Osteoblast (primary cell): ENCODE measurements at regions not wholly inside any gene's neighbourhood (a gene's known extent, or its start where the extent isn't known, plus 50 kb on each side); places are given as distances from the start of the nearest gene placed in this dataset.

Experiments used
- DNase-seq: peaks from one replicate; pipeline ENCODE4 v3.0.0; 2011; ENCODE audit warnings: low spot score, mixed read lengths; ENCODE audit not compliant: insufficient read length; ENCODE audit errors: missing footprints
- H2AFZ ChIP-seq: 2 replicates; pipeline ENCODE4 v1.6.0; 2011; ENCODE audit warnings: mild to moderate bottlenecking, low read length
- H3K27ac ChIP-seq: 2 replicates; pipeline ENCODE4 v1.5.1; 2011; ENCODE audit warnings: mild to moderate bottlenecking, low read depth, low read length, moderate library complexity
- H3K27me3 ChIP-seq: 2 replicates; pipeline ENCODE4 v1.6.0; 2012; ENCODE audit warnings: mild to moderate bottlenecking, control low read depth, inconsistent platforms, low read length, moderate library complexity; ENCODE audit not compliant: insufficient read depth
- H3K36me3 ChIP-seq: 2 replicates; pipeline ENCODE4 v1.5.1; 2011; ENCODE audit warnings: mild to moderate bottlenecking, low read length, control low read depth, moderate library complexity; ENCODE audit not compliant: insufficient read depth
- H3K4me1 ChIP-seq: 2 replicates; pipeline ENCODE4 v1.5.1; 2011; ENCODE audit warnings: mild to moderate bottlenecking, low read length, control low read depth, moderate library complexity; ENCODE audit not compliant: insufficient read depth
- H3K4me2 ChIP-seq: 2 replicates; pipeline ENCODE4 v1.6.0; 2011; ENCODE audit warnings: mild to moderate bottlenecking, low read length; ENCODE audit not compliant: insufficient read depth
- H3K4me3 ChIP-seq: fragments of 200-600 bp; sonication (generic); 3 replicates; pipeline ENCODE4 v1.5.1; 2012; ENCODE audit warnings: mild to moderate bottlenecking, low read length, inconsistent platforms; ENCODE audit not compliant: insufficient read depth
- H3K79me2 ChIP-seq: 2 replicates; pipeline ENCODE4 v1.6.0; 2012; ENCODE audit warnings: mild to moderate bottlenecking, low read length, control low read depth, inconsistent platforms; ENCODE audit not compliant: insufficient read depth
- H3K9me3 ChIP-seq: 2 replicates; pipeline ENCODE4 v1.5.1; 2011; ENCODE audit warnings: low read depth, low read length, control low read depth
- H4K20me1 ChIP-seq: 2 replicates; pipeline ENCODE4 v1.6.0; 2012; ENCODE audit warnings: mild to moderate bottlenecking, low read length, control low read depth; ENCODE audit not compliant: insufficient read depth
- TF ChIP-seq, protein P1 (sequence below): IDR thresholded peaks from 2 replicates; pipeline ENCODE4 v1.5.1; 2011; ENCODE audit warnings: mild to moderate bottlenecking, low read depth, low read length, moderate library complexity; ENCODE audit errors: extremely low read depth

DNA sequence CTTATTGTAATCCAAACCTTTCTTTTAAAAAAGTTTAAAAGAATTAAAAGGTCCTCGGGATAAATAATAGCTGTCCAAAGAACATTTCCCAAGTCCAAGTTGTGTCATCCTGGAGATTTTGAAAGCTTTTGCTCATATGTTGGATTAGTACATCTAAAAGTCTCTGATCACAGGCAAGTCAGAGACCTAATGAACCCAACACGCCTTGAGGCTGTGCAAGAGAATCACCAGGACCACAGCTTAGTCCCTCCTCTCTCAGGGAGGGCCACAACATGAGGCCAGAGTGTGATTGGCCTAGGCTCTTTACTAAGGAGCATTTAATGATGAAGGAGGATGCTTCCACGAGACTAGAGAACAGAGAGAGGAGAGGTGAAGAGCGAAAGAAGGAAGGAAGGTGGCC, 98.7 kb upstream of the OR5AK2 start:
- H3K79me2 ChIP-seq: no peaks in the 10 kb centered on the region
- no peaks in the 10 kb centered on the region for H3K9me3 ChIP-seq
- no peak overlapping the region for H2AFZ ChIP-seq
- no peak overlapping the region for H3K27ac ChIP-seq
- no peak overlapping the region for H3K4me3 ChIP-seq
- H3K36me3 ChIP-seq: no peaks in the 10 kb centered on the region
- TF ChIP-seq, protein P1, sequence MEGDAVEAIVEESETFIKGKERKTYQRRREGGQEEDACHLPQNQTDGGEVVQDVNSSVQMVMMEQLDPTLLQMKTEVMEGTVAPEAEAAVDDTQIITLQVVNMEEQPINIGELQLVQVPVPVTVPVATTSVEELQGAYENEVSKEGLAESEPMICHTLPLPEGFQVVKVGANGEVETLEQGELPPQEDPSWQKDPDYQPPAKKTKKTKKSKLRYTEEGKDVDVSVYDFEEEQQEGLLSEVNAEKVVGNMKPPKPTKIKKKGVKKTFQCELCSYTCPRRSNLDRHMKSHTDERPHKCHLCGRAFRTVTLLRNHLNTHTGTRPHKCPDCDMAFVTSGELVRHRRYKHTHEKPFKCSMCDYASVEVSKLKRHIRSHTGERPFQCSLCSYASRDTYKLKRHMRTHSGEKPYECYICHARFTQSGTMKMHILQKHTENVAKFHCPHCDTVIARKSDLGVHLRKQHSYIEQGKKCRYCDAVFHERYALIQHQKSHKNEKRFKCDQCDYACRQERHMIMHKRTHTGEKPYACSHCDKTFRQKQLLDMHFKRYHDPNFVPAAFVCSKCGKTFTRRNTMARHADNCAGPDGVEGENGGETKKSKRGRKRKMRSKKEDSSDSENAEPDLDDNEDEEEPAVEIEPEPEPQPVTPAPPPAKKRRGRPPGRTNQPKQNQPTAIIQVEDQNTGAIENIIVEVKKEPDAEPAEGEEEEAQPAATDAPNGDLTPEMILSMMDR: no peak
- no peak overlapping the region for H3K4me2 ChIP-seq
- H4K20me1 ChIP-seq: no peaks in the 10 kb centered on the region
- H3K4me1 ChIP-seq: no peaks in the 10 kb centered on the region
- DNase-seq: no peak
- H3K27me3 ChIP-seq: no peaks in the 10 kb centered on the region

DNA sequence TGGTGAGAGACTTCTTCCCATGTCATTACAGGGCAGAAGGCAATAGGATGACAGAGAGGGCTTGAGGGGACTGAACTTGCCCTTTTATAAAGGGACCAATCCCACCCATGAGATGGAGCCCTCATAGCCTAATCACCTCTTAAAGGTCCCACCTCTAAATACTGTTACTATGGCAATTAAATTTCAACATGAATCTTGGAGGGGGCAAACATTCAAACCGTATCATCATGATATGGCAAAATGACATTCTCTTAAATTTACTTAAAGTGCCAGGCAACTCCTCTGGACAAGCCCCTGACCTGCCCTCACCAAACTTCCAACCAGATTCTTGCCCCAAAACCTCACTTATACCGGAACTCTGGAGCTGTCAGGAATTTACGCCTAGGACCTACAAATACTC, 100.8 kb upstream of the OR5AK2 start:
- no peaks in the 10 kb centered on the region for H3K9me3 ChIP-seq
- H3K4me3 ChIP-seq: no peak overlapping the region
- H3K27me3 ChIP-seq: no peaks in the 10 kb centered on the region
- H3K4me2 ChIP-seq: no peak overlapping the region
- no peaks in the 10 kb centered on the region for H3K4me1 ChIP-seq
- no peak for DNase-seq
- no peaks in the 10 kb centered on the region for H4K20me1 ChIP-seq
- no peaks in the 10 kb centered on the region for H3K79me2 ChIP-seq
- no peak overlapping the region for H3K27ac ChIP-seq
- H3K36me3 ChIP-seq: no peaks in the 10 kb centered on the region
- H2AFZ ChIP-seq: no peak overlapping the region
- TF ChIP-seq, protein P1: no peak

DNA sequence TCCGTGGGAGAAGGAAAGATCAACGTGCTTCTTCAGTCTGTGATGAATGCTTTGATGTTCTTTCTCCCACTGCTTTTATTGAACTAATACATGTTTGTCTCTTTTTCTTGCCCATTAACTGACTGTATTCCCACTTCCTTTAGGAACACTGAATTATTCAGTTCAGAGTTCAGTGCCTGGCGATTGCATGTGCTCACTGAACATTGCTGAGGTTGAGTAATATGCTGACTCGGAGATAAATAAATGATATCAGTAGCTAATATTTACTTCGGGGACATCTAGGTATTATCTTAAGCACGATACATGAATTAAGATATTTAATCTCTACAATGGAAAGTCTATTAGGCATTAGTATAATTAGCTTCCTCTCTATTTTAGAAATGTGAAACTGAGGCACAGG, 102.3 kb upstream of the OR5AK2 start:
- H3K36me3 ChIP-seq: no peaks in the 10 kb centered on the region
- H3K79me2 ChIP-seq: no peaks in the 10 kb centered on the region
- H3K9me3 ChIP-seq: no peaks in the 10 kb centered on the region
- no peaks in the 10 kb centered on the region for H3K27me3 ChIP-seq
- no peak for DNase-seq
- TF ChIP-seq, protein P1: no peak
- no peak overlapping the region for H3K4me2 ChIP-seq
- H2AFZ ChIP-seq: no peak overlapping the region
- H4K20me1 ChIP-seq: no peaks in the 10 kb centered on the region
- no peak overlapping the region for H3K27ac ChIP-seq
- no peaks in the 10 kb centered on the region for H3K4me1 ChIP-seq
- H3K4me3 ChIP-seq: no peak overlapping the region

DNA sequence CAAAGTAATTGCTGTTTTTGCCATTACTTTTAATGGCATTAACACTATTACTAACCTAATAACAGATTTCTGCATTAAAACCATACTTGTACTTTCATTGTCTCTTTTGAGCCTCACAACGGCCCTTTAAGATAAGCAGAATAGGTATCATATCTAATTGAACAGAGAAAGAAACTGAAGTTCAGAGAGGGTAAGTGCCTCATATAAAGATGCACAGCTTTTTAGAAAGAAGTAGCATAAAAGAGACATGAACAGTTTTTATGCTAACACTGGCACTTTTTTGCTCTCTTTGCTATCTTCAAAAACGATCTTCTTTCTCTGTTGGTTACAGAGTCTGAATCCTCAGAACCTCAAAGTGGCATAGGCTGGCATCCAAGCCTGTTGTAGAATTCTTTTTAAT, 102.9 kb upstream of the OR5AK2 start:
- no peaks in the 10 kb centered on the region for H3K36me3 ChIP-seq
- no peak for DNase-seq

More for the DNA sequence above, 102.9 kb upstream of the OR5AK2 start:
- no peaks in the 10 kb centered on the region for H3K4me1 ChIP-seq
- no peak overlapping the region for H3K4me2 ChIP-seq
- H4K20me1 ChIP-seq: no peaks in the 10 kb centered on the region
- TF ChIP-seq, protein P1: no peak
- no peak overlapping the region for H2AFZ ChIP-seq
- no peaks in the 10 kb centered on the region for H3K79me2 ChIP-seq
- no peak overlapping the region for H3K27ac ChIP-seq
- H3K27me3 ChIP-seq: no peaks in the 10 kb centered on the region
- no peaks in the 10 kb centered on the region for H3K9me3 ChIP-seq
- no peak overlapping the region for H3K4me3 ChIP-seq
